ENCODE measurements at regions not wholly inside any gene's neighbourhood (a gene's known extent, or its start where the extent isn't known, plus 50 kb on each side); places are given as distances from the start of the nearest gene placed in this dataset.

DNA sequence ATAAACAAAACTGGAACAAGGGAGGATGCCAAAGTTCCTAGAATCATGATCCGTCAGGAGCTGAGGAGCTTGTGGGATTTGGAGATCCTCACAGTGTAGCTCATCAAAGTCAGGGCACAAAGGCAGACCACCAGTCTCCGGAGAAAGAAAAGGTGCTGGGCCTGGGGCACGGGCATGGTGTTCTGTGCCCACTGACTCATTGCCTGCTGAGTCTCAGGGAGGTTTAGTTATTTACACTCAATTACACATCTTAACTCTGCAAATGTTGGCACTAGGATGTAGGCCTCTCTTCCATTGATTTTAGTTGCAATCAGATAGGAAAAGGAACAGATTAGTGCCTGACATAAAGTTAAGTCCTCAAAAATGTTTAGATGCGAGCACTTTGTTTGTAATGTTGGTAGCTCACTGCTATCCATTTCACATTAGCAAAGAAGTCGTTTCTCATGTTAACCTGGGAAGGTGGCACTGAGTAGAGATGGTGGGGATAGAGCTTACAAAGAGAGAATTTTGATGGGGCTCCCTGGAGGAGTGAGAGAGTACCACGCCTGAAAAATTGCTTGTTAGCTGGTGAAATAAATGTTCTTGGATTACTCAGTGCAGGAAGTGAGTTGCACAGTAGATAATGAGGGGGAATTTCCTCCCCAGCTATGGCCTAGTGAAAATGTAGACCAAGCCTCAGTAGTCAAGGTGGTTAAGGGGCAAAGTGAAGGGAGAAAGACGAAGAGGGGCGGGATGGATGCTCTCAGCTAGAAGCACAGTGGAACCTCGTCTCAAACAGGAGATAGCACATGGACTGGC is 109.5 kb upstream of the CD180 start:
- intact Hi-C loops (cut with micrococcal nuclease) (loop anchor here (1.0 to 10.0 kb wide), 6 partner anchors 9 to 909 kb away; partner anchors contain the start of gene PIK3R1), dilution Hi-C loops (cut with MboI; ENCODE audit: extremely low pct_ligation_motif_present, low sequenced_read_pairs) (no loop called here)
- H3K4me3 ChIP-seq (replicated peaks in 1 of 3; ENCODE audit: insufficient read depth in 1 of 3, low read depth in 1 of 3, low read length in 3 of 3), result no peak overlapping the region
- no peaks in the 10 kb centered on the region for H3K9me3 ChIP-seq (replicated peaks; ENCODE audit: control insufficient read depth, insufficient read depth, low read length)
- ChIA-PET CTCF (interaction anchor here (0.7 to 3.3 kb wide), 5 partner anchors 9 to 947 kb away, joined by 3 to 23 read pairs (median 4); no protein-coding TSS in a partner anchor), POLR2A (no interaction called here)
- H3K4me2 ChIP-seq (ENCODE audit: insufficient read depth, low read length), result peak overlapping the region; percentile 8
- no peaks in the 10 kb centered on the region for H3K79me2 ChIP-seq (ENCODE audit: control insufficient read depth, insufficient read depth, low read length)
- peak overlapping the region; percentile 50 for H3K27ac ChIP-seq (ENCODE audit: insufficient read depth, low read depth, low read length)
- H3K36me3 ChIP-seq (ENCODE audit: control insufficient read depth in 2 of 2, extremely low read depth in 1 of 2, insufficient read depth in 2 of 2, low read length in 2 of 2), result no peaks in the 10 kb centered on the region
- TSS peak; percentile 52 for BruUV-seq (replicated peaks)
- H3K9ac ChIP-seq (replicated peaks; ENCODE audit: extremely low read depth, insufficient read depth, low read length), result no peak overlapping the region
- no peaks in the 10 kb centered on the region for H4K20me1 ChIP-seq (replicated peaks; ENCODE audit: control insufficient read depth, extremely low read depth, insufficient read depth, low read length)
- FAIRE-seq (peak; percentile 40), DNase-seq (ENCODE audit: low read depth, low spot score) (peak; percentile 77)
- H2AFZ ChIP-seq (ENCODE audit: low read depth, low read length), result peak overlapping the region; percentile 71
- H3K9me1 ChIP-seq (replicated peaks; ENCODE audit: control insufficient read depth, extremely low read depth, insufficient read depth, low read length), result no peaks in the 10 kb centered on the region
- TF ChIP-seq FOS (IDR thresholded peaks at IDR 0.05; ENCODE audit: borderline replicate concordance, insufficient read depth, low read length) (peak; percentile 74), POLR2A (IDR thresholded peaks at IDR 0.05; ENCODE audit: low read depth, low read length) (no peak), JUN (IDR thresholded peaks at IDR 0.05; ENCODE audit: borderline replicate concordance, insufficient read depth, insufficient read length, low read depth) (peak; percentile 54), MYC (IDR thresholded peaks at IDR 0.05; ENCODE audit: low read depth, low read length) (no peak), EZH2 (IDR thresholded peaks at IDR 0.05; ENCODE audit: borderline replicate concordance, low read depth, low read length, severe bottlenecking) (no peak), GATA2 (IDR thresholded peaks at IDR 0.05; ENCODE audit: insufficient read depth, insufficient read length, low read depth, low read length) (peak; percentile 88), POLR2AphosphoS5 (IDR thresholded peaks at IDR 0.05; ENCODE audit: insufficient read depth, low read depth, low read length) (peak; percentile 66)
- TF ChIP-seq, protein P1, sequence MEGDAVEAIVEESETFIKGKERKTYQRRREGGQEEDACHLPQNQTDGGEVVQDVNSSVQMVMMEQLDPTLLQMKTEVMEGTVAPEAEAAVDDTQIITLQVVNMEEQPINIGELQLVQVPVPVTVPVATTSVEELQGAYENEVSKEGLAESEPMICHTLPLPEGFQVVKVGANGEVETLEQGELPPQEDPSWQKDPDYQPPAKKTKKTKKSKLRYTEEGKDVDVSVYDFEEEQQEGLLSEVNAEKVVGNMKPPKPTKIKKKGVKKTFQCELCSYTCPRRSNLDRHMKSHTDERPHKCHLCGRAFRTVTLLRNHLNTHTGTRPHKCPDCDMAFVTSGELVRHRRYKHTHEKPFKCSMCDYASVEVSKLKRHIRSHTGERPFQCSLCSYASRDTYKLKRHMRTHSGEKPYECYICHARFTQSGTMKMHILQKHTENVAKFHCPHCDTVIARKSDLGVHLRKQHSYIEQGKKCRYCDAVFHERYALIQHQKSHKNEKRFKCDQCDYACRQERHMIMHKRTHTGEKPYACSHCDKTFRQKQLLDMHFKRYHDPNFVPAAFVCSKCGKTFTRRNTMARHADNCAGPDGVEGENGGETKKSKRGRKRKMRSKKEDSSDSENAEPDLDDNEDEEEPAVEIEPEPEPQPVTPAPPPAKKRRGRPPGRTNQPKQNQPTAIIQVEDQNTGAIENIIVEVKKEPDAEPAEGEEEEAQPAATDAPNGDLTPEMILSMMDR (IDR thresholded peaks at IDR 0.05; ENCODE audit: extremely low read depth in 1 of 2, insufficient read depth in 1 of 2, low read depth in 1 of 2, low read length in 2 of 2), result no peak
- TF ChIP-seq, protein P2, sequence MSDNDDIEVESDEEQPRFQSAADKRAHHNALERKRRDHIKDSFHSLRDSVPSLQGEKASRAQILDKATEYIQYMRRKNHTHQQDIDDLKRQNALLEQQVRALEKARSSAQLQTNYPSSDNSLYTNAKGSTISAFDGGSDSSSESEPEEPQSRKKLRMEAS (IDR thresholded peaks at IDR 0.05; ENCODE audit: insufficient read depth, insufficient read length), result no peak
- H3K27me3 ChIP-seq (ENCODE audit: control insufficient read depth in 2 of 2, insufficient read depth in 2 of 2, low read length in 2 of 2), result no peaks in the 10 kb centered on the region
- H3K4me1 ChIP-seq (ENCODE audit: control insufficient read depth, extremely low read depth, insufficient read depth, low read length), result peaks cover 58% of the 10 kb centered on the region

Data from endothelial cell of umbilical vein (primary cell).